ENCODE measurements at regions not wholly inside any gene's neighbourhood (a gene's known extent, or its start where the extent isn't known, plus 50 kb on each side); places are given as distances from the start of the nearest gene placed in this dataset.

DNA sequence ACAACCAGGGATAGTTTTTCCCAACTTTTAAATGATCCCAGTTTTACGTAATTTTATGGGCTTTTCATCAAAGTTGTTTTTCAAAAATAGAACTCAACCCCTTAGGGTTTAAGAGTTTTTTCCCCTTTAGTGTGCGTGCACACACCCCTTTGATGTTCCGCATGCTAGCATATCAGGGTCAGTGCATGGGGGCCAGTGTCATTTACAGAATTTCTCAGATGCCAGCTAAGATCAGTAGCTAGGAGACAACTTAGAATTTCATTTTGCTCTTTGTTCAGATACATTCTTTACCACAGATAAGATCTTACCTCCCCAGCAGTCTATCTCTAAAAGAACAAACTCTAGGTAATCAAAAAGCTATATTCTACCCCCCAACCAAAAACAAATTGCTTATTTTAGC lies 238.5 kb upstream of the SASH1 start:
- no peak overlapping the region for H3K27ac ChIP-seq (ENCODE audit: low read length)
- no peak for DNase-seq
- no peaks in the 10 kb centered on the region for H3K27me3 ChIP-seq (ENCODE audit: control insufficient read depth, insufficient read depth, low read length)
- H3K9me3 ChIP-seq (ENCODE audit: control insufficient read depth, low read depth, low read length), result no peaks in the 10 kb centered on the region
- WGBS (ENCODE audit: insufficient coverage, low lambda C conversion rate), result 80% methylated on average over 2 of the region's 3 CpGs
- no peak overlapping the region for H3K4me3 ChIP-seq (ENCODE audit: low read length)
- H3K36me3 ChIP-seq (ENCODE audit: control insufficient read depth, insufficient read depth, low read length), result no peaks in the 10 kb centered on the region
- no peaks in the 10 kb centered on the region for H3K4me1 ChIP-seq (ENCODE audit: control insufficient read depth, insufficient read depth, low read length)

DNA sequence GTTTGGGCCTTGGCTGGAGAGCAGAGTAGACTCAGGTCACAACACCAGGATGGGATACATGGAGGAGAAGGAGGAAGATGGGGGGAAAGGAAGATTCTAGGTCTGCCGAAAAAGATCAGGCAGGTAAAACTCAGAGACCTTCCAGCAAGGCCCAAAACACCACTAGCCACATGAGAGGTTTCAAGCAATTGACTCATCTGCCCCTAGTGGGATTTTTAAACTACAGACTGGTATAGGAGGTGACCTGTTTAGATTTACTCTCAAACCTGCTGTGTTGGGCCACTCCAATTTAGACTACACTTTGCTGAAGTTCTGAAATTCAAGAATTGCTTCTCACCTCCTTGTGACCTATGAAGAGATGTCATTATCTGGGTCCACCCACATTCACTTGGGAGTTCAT lies 236.9 kb upstream of the SASH1 start:
- DNase-seq, result no peak
- H3K4me3 ChIP-seq (ENCODE audit: low read length), result no peak overlapping the region
- H3K27me3 ChIP-seq (ENCODE audit: control insufficient read depth, insufficient read depth, low read length), result no peaks in the 10 kb centered on the region
- H3K36me3 ChIP-seq (ENCODE audit: control insufficient read depth, insufficient read depth, low read length), result no peaks in the 10 kb centered on the region
- no peaks in the 10 kb centered on the region for H3K4me1 ChIP-seq (ENCODE audit: control insufficient read depth, insufficient read depth, low read length)
- no peak overlapping the region for H3K27ac ChIP-seq (ENCODE audit: low read length)
- 80% methylated on average over 1 of the region's 1 CpG for WGBS (ENCODE audit: insufficient coverage, low lambda C conversion rate)
- H3K9me3 ChIP-seq (ENCODE audit: control insufficient read depth, low read depth, low read length), result no peaks in the 10 kb centered on the region

DNA sequence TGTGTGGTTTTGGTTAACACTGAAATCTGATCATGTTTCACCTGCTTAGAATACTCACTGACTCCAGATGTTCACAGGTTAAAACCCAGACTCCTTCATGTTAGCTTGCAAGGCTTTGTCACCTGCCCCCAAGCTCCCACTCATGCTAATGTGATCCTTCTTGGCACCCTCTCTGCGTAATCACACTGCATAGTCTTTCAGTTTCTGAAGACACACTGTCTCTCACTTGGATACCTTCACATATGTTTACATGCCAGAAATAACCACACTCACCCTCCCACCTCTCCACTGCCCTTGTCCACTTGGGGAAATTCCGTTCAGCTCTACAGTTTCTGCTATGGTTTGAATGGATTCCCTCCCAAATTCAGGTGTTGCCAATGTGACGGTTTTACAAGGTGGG lies 234.7 kb upstream of the SASH1 start:
- Histone ChIP-seq H3K27ac (ENCODE audit: low read length) (no peak overlapping the region), H3K4me1 (ENCODE audit: control insufficient read depth, insufficient read depth, low read length) (no peaks in the 10 kb centered on the region), H3K36me3 (ENCODE audit: control insufficient read depth, insufficient read depth, low read length) (no peaks in the 10 kb centered on the region), H3K9me3 (ENCODE audit: control insufficient read depth, low read depth, low read length) (no peaks in the 10 kb centered on the region), H3K27me3 (ENCODE audit: control insufficient read depth, insufficient read depth, low read length) (no peaks in the 10 kb centered on the region), H3K4me3 (ENCODE audit: low read length) (no peak overlapping the region)
- no peak for DNase-seq
- 80% methylated on average over 1 of the region's 3 CpGs for WGBS (ENCODE audit: insufficient coverage, low lambda C conversion rate)

DNA sequence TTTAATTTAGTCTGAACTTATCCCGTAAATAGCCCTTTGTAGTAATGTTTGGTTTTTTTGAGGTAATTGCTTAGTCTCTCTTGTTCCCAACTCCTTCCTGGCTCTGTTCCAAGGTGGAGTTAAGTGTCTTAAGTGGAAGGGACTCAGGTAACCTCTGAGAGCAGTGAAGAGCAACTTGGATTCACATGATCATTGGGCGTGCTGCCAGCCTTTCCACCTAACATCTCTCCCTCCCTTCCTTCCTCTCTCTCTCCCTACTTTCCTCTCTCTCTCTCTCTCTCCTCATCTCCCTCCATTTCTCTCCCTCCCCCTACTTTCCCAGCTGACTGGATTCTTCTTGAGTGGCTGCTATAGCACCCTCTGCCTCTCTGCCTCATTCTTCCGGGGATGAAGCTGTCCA lies 232.9 kb upstream of the SASH1 start:
- no peaks in the 10 kb centered on the region for H3K36me3 ChIP-seq (ENCODE audit: control insufficient read depth, insufficient read depth, low read length)
- peak; percentile 49 to 69 for DNase-seq
- H3K27ac ChIP-seq (ENCODE audit: low read length), result no peak overlapping the region
- H3K27me3 ChIP-seq (ENCODE audit: control insufficient read depth, insufficient read depth, low read length), result no peaks in the 10 kb centered on the region
- H3K4me1 ChIP-seq (ENCODE audit: control insufficient read depth, insufficient read depth, low read length), result no peaks in the 10 kb centered on the region
- WGBS (ENCODE audit: insufficient coverage, low lambda C conversion rate), result 60% methylated on average over 1 of the region's 3 CpGs
- no peak overlapping the region for H3K4me3 ChIP-seq (ENCODE audit: low read length)
- no peaks in the 10 kb centered on the region for H3K9me3 ChIP-seq (ENCODE audit: control insufficient read depth, low read depth, low read length)

DNA sequence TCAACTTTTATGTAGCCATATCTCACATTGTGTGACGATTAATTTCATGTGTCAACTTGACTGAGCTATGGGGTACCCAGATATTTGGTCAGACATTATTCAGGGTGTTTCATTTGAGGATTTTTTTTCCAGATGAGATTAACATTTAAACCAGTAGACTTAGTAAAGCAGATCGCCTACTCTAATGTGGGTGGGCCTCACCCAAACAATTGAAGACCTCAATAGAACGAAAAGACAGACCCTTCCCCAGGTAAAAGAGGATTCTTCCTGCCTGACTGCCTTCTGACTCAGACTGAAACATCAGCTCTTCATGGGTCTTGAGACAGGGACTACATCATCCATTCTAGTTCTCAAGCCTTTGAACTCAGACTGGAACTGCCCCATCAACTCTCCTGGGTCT lies 231.7 kb upstream of the SASH1 start:
- 86% methylated on average over 1 of the region's 3 CpGs for WGBS (ENCODE audit: insufficient coverage, low lambda C conversion rate)

DNA sequence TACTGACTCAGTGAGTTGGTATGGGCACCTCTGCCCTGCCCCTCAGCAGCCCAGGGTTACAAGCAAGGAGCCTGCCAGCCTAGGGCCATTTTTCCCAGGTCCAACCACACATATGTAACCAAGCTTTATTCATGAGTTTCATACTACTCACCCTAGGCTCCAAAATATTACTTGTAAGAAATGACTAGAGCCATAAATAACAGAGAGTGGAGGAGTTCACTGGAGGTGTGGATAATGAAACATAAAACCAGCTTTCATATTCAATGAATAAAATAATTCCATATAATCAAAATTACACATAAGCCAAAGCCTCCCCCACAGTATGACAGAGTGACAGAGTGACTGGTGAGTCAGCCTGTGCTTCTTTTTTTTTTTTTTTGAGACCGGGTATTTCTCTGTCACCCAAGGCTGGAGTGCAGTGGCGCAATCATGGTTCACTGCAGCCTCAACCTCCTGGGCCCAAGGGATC lies 229.8 kb upstream of the SASH1 start:
- Histone ChIP-seq H3K9me3 (ENCODE audit: control insufficient read depth, low read depth, low read length) (no peaks in the 10 kb centered on the region), H3K36me3 (ENCODE audit: control insufficient read depth, insufficient read depth, low read length) (no peaks in the 10 kb centered on the region), H3K4me1 (ENCODE audit: control insufficient read depth, insufficient read depth, low read length) (no peaks in the 10 kb centered on the region), H3K4me3 (ENCODE audit: low read length) (no peak overlapping the region), H3K27ac (ENCODE audit: low read length) (no peak overlapping the region), H3K27me3 (ENCODE audit: control insufficient read depth, insufficient read depth, low read length) (no peaks in the 10 kb centered on the region)
- DNase-seq, result no peak
- no CpG with 5 or more reads among the region's 2 CpGs for WGBS (ENCODE audit: insufficient coverage, low lambda C conversion rate)

More for the DNA sequence above, 231.7 kb upstream of the SASH1 start:
- H3K4me3 ChIP-seq (ENCODE audit: low read length), result no peak overlapping the region
- H3K4me1 ChIP-seq (ENCODE audit: control insufficient read depth, insufficient read depth, low read length), result no peaks in the 10 kb centered on the region
- H3K9me3 ChIP-seq (ENCODE audit: control insufficient read depth, low read depth, low read length), result no peaks in the 10 kb centered on the region
- H3K27me3 ChIP-seq (ENCODE audit: control insufficient read depth, insufficient read depth, low read length), result no peaks in the 10 kb centered on the region
- H3K27ac ChIP-seq (ENCODE audit: low read length), result no peak overlapping the region
- no peak for DNase-seq
- no peaks in the 10 kb centered on the region for H3K36me3 ChIP-seq (ENCODE audit: control insufficient read depth, insufficient read depth, low read length)

DNA sequence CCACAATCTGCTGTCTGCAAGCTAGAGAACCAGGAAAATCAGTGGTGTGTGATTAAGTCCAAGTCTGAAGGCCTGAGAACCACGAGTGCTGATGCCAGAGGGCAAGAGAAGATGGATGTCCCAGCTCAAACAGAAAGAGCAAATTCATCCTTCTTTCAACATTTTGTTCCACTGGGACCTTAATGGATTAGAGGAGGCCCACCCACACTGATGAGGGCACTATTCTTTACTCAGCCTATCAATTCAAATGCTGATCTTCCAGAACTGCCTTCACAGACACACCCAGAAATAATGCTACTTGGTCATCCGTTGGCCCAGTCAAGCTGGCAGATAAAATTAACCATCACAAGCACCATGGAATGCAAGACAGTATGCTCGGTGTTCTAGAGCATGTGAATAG lies 226.6 kb upstream of the SASH1 start:
- Histone ChIP-seq H3K27ac (ENCODE audit: low read length) (no peak overlapping the region), H3K36me3 (ENCODE audit: control insufficient read depth, insufficient read depth, low read length) (no peaks in the 10 kb centered on the region), H3K4me3 (ENCODE audit: low read length) (no peak overlapping the region), H3K27me3 (ENCODE audit: control insufficient read depth, insufficient read depth, low read length) (no peaks in the 10 kb centered on the region), H3K9me3 (ENCODE audit: control insufficient read depth, low read depth, low read length) (no peaks in the 10 kb centered on the region), H3K4me1 (ENCODE audit: control insufficient read depth, insufficient read depth, low read length) (no peaks in the 10 kb centered on the region)
- no peak for DNase-seq
- WGBS (ENCODE audit: insufficient coverage, low lambda C conversion rate), result no CpG with 5 or more reads among the region's 3 CpGs

DNA sequence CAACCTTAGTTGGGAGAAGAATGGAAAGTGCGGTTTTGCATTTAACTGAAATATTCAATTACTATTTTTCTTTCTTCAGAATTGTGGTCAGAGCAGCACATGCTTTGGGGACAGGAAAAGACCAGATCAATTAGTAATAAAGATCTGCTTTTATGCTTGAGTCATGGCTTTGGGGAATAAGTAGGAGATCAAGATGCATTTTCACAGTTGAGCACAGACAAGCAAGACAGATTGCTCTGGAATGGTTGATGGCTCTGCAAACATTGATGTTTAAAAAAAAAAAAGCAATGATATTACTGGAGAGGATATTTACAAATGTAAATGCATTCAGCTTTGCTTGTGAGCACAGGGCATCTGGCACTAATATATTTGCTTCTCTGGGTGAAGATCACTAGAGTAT lies 224.4 kb upstream of the SASH1 start:
- H3K36me3 ChIP-seq (ENCODE audit: control insufficient read depth, insufficient read depth, low read length), result no peaks in the 10 kb centered on the region
- no peak overlapping the region for H3K27ac ChIP-seq (ENCODE audit: low read length)
- DNase-seq, result no peak
- no peaks in the 10 kb centered on the region for H3K4me1 ChIP-seq (ENCODE audit: control insufficient read depth, insufficient read depth, low read length)
- H3K4me3 ChIP-seq (ENCODE audit: low read length), result no peak overlapping the region
- H3K9me3 ChIP-seq (ENCODE audit: control insufficient read depth, low read depth, low read length), result no peaks in the 10 kb centered on the region
- WGBS (ENCODE audit: insufficient coverage, low lambda C conversion rate), result no CpG with 5 or more reads among the region's 1 CpG
- H3K27me3 ChIP-seq (ENCODE audit: control insufficient read depth, insufficient read depth, low read length), result no peaks in the 10 kb centered on the region

DNA sequence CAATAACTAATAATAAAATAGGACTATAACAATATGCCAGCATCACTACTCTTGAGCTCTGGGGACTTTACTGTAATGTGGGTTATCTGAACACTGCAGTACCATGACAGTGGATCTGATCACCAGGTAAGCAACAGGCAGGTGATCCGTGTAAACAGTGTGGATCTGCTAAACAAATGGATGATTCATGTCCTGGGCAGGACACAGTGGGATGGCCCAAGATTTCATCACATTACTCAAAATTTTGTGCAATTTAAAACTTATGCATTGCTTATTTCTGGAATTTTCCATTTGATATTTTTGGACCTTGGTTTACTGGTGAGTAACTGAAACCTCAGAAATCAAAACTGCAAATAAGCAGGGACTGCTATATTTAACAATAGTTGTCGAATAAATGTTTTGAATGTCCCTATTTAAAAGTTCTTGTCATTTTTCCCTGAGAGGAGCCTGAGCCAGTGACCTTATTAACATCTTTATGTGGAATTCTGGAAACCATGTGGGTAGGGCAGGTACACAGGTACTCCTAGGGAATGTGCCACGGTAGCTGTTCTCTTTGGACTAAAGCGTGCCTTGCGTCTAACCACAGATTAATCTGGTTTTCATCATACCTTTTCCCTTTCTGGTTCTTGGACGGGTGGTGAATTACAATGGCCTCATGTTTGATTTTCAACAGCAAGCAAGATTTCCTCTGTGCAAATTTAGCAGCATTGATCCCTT lies 214.5 kb upstream of the SASH1 start:
- no peak overlapping the region for H3K27ac ChIP-seq (ENCODE audit: low read length)
- no peaks in the 10 kb centered on the region for H3K4me1 ChIP-seq (ENCODE audit: control insufficient read depth, insufficient read depth, low read length)
- no peak overlapping the region for H3K4me3 ChIP-seq (ENCODE audit: low read length)
- no peaks in the 10 kb centered on the region for H3K27me3 ChIP-seq (ENCODE audit: control insufficient read depth, insufficient read depth, low read length)
- H3K9me3 ChIP-seq (ENCODE audit: control insufficient read depth, low read depth, low read length), result no peaks in the 10 kb centered on the region
- WGBS (ENCODE audit: insufficient coverage, low lambda C conversion rate), result 67% methylated on average over 1 of the region's 6 CpGs
- no peak for DNase-seq
- no peaks in the 10 kb centered on the region for H3K36me3 ChIP-seq (ENCODE audit: control insufficient read depth, insufficient read depth, low read length)

DNA sequence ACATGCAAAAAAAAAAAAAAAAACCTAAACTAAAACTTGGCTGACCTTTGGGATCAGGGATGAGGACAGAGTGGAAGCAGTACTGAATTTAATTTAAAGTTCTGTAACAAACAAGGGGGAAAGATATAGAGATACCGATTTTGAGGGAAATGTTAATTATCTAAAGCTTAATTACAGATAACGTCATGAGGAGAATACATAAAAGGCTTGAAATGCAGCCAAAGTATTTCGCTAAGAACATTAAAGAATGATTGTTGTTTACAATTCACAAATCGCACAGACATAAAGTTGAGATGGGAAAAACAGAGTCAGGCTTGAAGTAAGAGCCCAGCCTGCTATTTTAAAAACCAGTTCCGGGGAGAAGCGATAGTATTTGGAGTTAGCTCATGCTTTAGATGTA lies 208.0 kb upstream of the SASH1 start:
- Histone ChIP-seq H3K4me3 (ENCODE audit: low read length) (no peak overlapping the region), H3K27me3 (ENCODE audit: control insufficient read depth, insufficient read depth, low read length) (no peaks in the 10 kb centered on the region), H3K9me3 (ENCODE audit: control insufficient read depth, low read depth, low read length) (no peaks in the 10 kb centered on the region), H3K36me3 (ENCODE audit: control insufficient read depth, insufficient read depth, low read length) (no peaks in the 10 kb centered on the region), H3K27ac (ENCODE audit: low read length) (no peak overlapping the region), H3K4me1 (ENCODE audit: control insufficient read depth, insufficient read depth, low read length) (no peaks in the 10 kb centered on the region)
- no peak for DNase-seq
- 63% methylated on average over 2 of the region's 6 CpGs for WGBS (ENCODE audit: insufficient coverage, low lambda C conversion rate)

DNA sequence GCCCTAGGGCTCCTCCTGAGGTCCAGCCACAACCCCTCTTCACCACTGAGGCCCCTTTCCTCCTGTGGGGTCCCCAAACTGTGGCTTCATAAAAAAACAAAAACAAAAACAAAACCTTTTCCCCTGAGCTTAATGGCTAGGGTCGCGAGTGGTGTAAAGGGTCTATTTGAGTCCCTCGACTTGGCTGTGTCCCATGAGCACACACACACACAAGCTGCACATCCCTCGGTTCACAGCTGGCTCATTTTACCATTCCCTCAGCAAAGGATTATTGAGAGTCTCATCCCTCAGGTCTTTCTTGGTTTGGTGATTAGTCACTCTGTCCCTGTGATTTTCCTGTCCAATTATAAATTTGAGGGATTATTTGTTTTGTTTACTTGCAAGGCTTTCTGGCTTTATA lies 206.1 kb upstream of the SASH1 start:
- DNase-seq, result no peak
- H3K27ac ChIP-seq (ENCODE audit: low read length), result no peak overlapping the region
- no CpG with 5 or more reads among the region's 4 CpGs for WGBS (ENCODE audit: insufficient coverage, low lambda C conversion rate)

More for the DNA sequence above, 206.1 kb upstream of the SASH1 start:
- H3K9me3 ChIP-seq (ENCODE audit: control insufficient read depth, low read depth, low read length), result no peaks in the 10 kb centered on the region
- no peaks in the 10 kb centered on the region for H3K27me3 ChIP-seq (ENCODE audit: control insufficient read depth, insufficient read depth, low read length)
- H3K4me1 ChIP-seq (ENCODE audit: control insufficient read depth, insufficient read depth, low read length), result no peaks in the 10 kb centered on the region
- H3K36me3 ChIP-seq (ENCODE audit: control insufficient read depth, insufficient read depth, low read length), result no peaks in the 10 kb centered on the region
- H3K4me3 ChIP-seq (ENCODE audit: low read length), result no peak overlapping the region

All from large intestine (tissue), 3 donors.